ENCODE measurements at regions not wholly inside any gene's neighbourhood (a gene's known extent, or its start where the extent isn't known, plus 50 kb on each side); places are given as distances from the start of the nearest gene placed in this dataset.
A peak's percentile ranks its signal among the peaks of the same experiment; 100 is the strongest.

DNA sequence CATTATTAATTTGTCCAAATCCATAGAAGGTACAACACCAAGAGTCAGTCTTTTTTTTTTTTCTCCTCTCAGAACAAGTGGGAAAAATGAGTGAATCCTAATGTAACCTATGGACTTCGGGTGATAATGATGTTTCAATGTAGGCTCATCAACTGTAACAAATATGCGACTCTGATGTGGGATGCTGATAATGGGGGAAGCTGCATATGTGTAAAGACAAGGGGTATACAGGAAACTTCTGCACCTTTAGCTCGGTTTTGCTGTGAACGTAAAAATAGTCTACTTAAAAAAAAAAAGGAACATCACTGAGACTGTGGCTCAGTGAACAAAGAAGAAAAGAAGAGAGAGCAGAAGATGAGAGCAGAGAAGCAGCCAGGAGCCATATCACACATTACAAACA is 78.3 kb upstream of the ARHGAP32 start:
- Mint-ChIP-seq H3K4me3 (ENCODE audit: unreplicated experiment) (peak overlapping the region; percentile 23), H3K27me3 (ENCODE audit: unreplicated experiment) (peaks cover 7% of the 10 kb centered on the region), H3K27ac (ENCODE audit: unreplicated experiment) (peak overlapping the region; percentile 9), H3K9me3 (ENCODE audit: unreplicated experiment) (peaks cover 9% of the 10 kb centered on the region), H3K4me1 (ENCODE audit: low read depth, unreplicated experiment) (peaks cover 28% of the 10 kb centered on the region), H3K36me3 (ENCODE audit: unreplicated experiment) (no peaks in the 10 kb centered on the region)
- TF ChIP-seq, protein P1, sequence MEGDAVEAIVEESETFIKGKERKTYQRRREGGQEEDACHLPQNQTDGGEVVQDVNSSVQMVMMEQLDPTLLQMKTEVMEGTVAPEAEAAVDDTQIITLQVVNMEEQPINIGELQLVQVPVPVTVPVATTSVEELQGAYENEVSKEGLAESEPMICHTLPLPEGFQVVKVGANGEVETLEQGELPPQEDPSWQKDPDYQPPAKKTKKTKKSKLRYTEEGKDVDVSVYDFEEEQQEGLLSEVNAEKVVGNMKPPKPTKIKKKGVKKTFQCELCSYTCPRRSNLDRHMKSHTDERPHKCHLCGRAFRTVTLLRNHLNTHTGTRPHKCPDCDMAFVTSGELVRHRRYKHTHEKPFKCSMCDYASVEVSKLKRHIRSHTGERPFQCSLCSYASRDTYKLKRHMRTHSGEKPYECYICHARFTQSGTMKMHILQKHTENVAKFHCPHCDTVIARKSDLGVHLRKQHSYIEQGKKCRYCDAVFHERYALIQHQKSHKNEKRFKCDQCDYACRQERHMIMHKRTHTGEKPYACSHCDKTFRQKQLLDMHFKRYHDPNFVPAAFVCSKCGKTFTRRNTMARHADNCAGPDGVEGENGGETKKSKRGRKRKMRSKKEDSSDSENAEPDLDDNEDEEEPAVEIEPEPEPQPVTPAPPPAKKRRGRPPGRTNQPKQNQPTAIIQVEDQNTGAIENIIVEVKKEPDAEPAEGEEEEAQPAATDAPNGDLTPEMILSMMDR (IDR thresholded peaks at IDR 0.05; ENCODE audit: partially characterized antibody, unreplicated experiment) = no peak
- DNase-seq = no peak

DNA sequence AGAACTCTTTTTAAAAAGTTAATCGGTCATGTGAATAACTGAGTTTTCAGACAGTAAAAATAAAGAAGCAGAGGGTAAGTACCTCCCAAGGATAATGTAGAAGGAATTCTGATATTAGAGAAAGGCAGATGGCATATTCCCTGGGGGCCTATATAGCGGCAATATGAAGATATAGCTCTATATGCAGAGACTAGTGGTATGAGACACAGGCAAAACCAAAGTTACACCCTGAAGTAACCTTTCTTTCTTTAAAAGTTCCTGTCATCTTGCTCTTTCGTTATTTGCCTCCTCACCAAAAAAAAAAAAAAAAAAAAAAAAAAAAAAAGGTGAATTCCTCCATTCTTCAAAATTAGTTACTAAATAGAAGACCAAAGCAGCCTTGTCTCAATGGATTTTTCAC is 76.2 kb upstream of the ARHGAP32 start:
- Mint-ChIP-seq H3K27me3 (ENCODE audit: unreplicated experiment) (peaks cover 7% of the 10 kb centered on the region), H3K27ac (ENCODE audit: unreplicated experiment) (peak overlapping the region; percentile 96), H3K4me3 (ENCODE audit: unreplicated experiment) (peak overlapping the region; percentile 76), H3K36me3 (ENCODE audit: unreplicated experiment) (no peaks in the 10 kb centered on the region), H3K4me1 (ENCODE audit: low read depth, unreplicated experiment) (peaks cover 39% of the 10 kb centered on the region), H3K9me3 (ENCODE audit: unreplicated experiment) (peaks cover 13% of the 10 kb centered on the region)
- TF ChIP-seq, protein P1 (IDR thresholded peaks at IDR 0.05; ENCODE audit: partially characterized antibody, unreplicated experiment) = no peak
- DNase-seq = no peak

DNA sequence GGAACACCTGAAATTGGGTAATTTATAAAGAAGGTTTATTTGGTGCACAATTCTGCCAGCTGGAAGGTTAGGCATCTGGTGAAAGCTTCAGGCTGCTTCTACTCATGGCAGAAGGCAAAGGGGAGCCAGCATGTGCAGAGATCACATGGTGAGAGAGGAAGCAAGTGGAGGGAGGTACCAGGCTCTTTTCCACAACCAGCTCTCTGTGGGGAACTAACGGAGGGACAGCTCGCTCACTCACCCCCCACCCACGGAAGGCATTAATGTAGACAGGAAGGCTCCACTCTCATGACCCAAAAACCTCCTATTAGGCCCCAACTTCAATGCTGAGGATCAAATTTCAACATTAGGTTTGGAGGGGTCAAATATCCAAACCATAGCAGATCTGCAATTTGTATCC is 75.6 kb upstream of the ARHGAP32 start:
- peaks cover 41% of the 10 kb centered on the region for H3K4me1 Mint-ChIP-seq (ENCODE audit: low read depth, unreplicated experiment)
- H3K9me3 Mint-ChIP-seq (ENCODE audit: unreplicated experiment) = peaks cover 13% of the 10 kb centered on the region
- H3K27ac Mint-ChIP-seq (ENCODE audit: unreplicated experiment) = peak overlapping the region; percentile 96
- no peaks in the 10 kb centered on the region for H3K36me3 Mint-ChIP-seq (ENCODE audit: unreplicated experiment)
- DNase-seq = peak; percentile 62
- H3K27me3 Mint-ChIP-seq (ENCODE audit: unreplicated experiment) = peaks cover 7% of the 10 kb centered on the region
- TF ChIP-seq, protein P1 (IDR thresholded peaks at IDR 0.05; ENCODE audit: partially characterized antibody, unreplicated experiment) = no peak
- H3K4me3 Mint-ChIP-seq (ENCODE audit: unreplicated experiment) = peak overlapping the region; percentile 76

DNA sequence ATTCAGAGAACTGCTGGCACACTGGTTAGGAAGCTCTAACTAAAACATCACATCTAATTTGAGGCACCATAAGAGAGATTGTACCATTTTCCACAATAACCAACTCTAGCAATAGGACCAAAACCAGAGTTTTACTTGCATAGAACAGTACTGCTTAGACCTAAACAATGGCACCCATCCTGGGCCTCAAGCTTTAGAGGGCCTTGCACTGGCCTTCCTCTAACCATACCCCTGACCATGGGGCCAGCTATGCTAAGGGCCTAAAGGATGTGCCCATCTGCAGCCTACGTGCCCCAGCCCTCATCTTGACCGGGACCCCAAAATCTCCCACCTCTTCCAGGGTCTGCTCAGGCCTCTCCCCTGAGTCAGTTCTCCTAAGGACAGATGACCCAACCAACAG is 74.4 kb upstream of the ARHGAP32 start:
- TF ChIP-seq, protein P1 (IDR thresholded peaks at IDR 0.05; ENCODE audit: partially characterized antibody, unreplicated experiment) = no peak
- H3K27me3 Mint-ChIP-seq (ENCODE audit: unreplicated experiment) = peaks cover 7% of the 10 kb centered on the region
- H3K27ac Mint-ChIP-seq (ENCODE audit: unreplicated experiment) = peak overlapping the region; percentile 96
- peaks cover 13% of the 10 kb centered on the region for H3K9me3 Mint-ChIP-seq (ENCODE audit: unreplicated experiment)
- H3K4me3 Mint-ChIP-seq (ENCODE audit: unreplicated experiment) = no peak overlapping the region
- no peak for DNase-seq
- H3K36me3 Mint-ChIP-seq (ENCODE audit: unreplicated experiment) = no peaks in the 10 kb centered on the region
- H3K4me1 Mint-ChIP-seq (ENCODE audit: low read depth, unreplicated experiment) = peaks cover 41% of the 10 kb centered on the region

DNA sequence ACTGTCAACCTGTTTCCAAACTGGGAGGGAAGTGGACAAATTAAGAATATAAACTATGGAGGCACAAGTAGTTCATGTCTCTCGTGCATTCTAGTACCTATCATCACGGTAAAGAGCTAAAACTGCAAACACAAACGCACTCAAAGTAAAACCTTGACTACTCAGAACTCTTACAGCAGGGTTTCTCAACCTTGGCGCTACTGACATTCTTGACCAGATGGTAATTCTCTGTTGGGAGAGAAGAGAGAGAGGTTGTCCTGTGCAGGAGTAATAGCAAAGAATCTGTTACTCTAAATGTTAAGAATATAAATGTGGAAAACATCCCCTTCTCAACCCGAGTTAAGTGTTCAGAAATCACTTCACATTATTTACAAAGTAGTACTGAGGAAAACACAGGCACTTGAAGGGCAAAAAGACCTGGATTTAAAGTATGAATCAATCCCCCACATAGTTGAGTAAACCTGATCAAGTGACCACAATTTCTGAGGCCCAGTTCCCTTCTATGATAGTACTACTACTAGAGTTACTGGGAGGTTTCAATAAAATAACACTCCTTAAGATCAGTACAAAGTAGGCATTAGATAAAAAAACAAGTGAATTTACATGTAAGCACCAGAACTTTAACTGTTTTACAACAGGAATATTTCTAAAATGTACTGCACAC is 73.1 kb upstream of the ARHGAP32 start:
- H3K36me3 Mint-ChIP-seq (ENCODE audit: unreplicated experiment) = no peaks in the 10 kb centered on the region
- peak overlapping the region; percentile 64 for H3K27ac Mint-ChIP-seq (ENCODE audit: unreplicated experiment)
- TF ChIP-seq, protein P1 (IDR thresholded peaks at IDR 0.05; ENCODE audit: partially characterized antibody, unreplicated experiment) = no peak
- peak overlapping the region; percentile 28 for H3K4me3 Mint-ChIP-seq (ENCODE audit: unreplicated experiment)
- H3K9me3 Mint-ChIP-seq (ENCODE audit: unreplicated experiment) = peaks cover 12% of the 10 kb centered on the region
- peaks cover 31% of the 10 kb centered on the region for H3K4me1 Mint-ChIP-seq (ENCODE audit: low read depth, unreplicated experiment)
- no peak for DNase-seq
- peaks cover 7% of the 10 kb centered on the region for H3K27me3 Mint-ChIP-seq (ENCODE audit: unreplicated experiment)
